Loucy (cell line): ENCODE measurements at regions not wholly inside any gene's neighbourhood (a gene's known extent, or its start where the extent isn't known, plus 50 kb on each side); places are given as distances from the start of the nearest gene placed in this dataset.

Experiments used
- H2AFZ ChIP-seq: fragments of 200-600 bp; sonication (generic); 2 replicates; pipeline ENCODE4 v1.6.0; 2016; ENCODE audit warnings: antibody characterized with exemption, mild to moderate bottlenecking, low read length, moderate library complexity
- H3F3A ChIP-seq: fragments of 200-600 bp; 2 replicates; pipeline ENCODE4 v1.6.0; 2016; ENCODE audit warnings: antibody characterized with exemption, low read depth, mild to moderate bottlenecking
- H3K27me3 ChIP-seq: fragments of 200-600 bp; sonication (generic); 2 replicates; pipeline ENCODE4 v1.6.1; 2014; ENCODE audit warnings: low read length, mild to moderate bottlenecking; ENCODE audit not compliant: insufficient read depth, poor library complexity, severe bottlenecking
- H3K36me3 ChIP-seq: fragments of 200-600 bp; sonication (generic); 2 replicates; pipeline ENCODE4 v1.6.1; 2016; ENCODE audit warnings: low read length; ENCODE audit not compliant: insufficient read depth
- H3K4me1 ChIP-seq: fragments of 200-600 bp; sonication (generic); 2 replicates; pipeline ENCODE4 v1.5.1; 2014; ENCODE audit warnings: low read length, mild to moderate bottlenecking; ENCODE audit not compliant: insufficient read depth, poor library complexity, severe bottlenecking
- H3K4me2 ChIP-seq: fragments of 200-600 bp; sonication (generic); 2 replicates; pipeline ENCODE4 v1.6.0; 2014; ENCODE audit warnings: antibody characterized with exemption, low read length, low read depth, mild to moderate bottlenecking; ENCODE audit not compliant: poor library complexity, severe bottlenecking
- H3K4me3 ChIP-seq: fragments of 200-600 bp; sonication (generic); 2 replicates; pipeline ENCODE4 v1.5.1; 2014; ENCODE audit warnings: low read length, mild to moderate bottlenecking, mixed read lengths; ENCODE audit not compliant: poor library complexity, severe bottlenecking
- H3K79me2 ChIP-seq: fragments of 200-600 bp; sonication (generic); 2 replicates; pipeline ENCODE4 v1.6.1; 2014; ENCODE audit warnings: low read length; ENCODE audit not compliant: insufficient read depth
- H3K9ac ChIP-seq: fragments of 200-600 bp; sonication (generic); 2 replicates; pipeline ENCODE4 v1.6.0; 2014; ENCODE audit warnings: mild to moderate bottlenecking, low read depth, low read length, moderate library complexity; ENCODE audit not compliant: poor library complexity, severe bottlenecking
- H3K9me2 ChIP-seq: fragments of 200-600 bp; sonication (generic); replicated peaks from 2 replicates; pipeline ENCODE4 v1.6.1; 2016; ENCODE audit warnings: low read depth, low read length, mixed read lengths
- H3K9me3 ChIP-seq: fragments of 200-600 bp; sonication (generic); 2 replicates; pipeline ENCODE4 v1.6.1; 2014; ENCODE audit warnings: mild to moderate bottlenecking, antibody characterized with exemption, low read length, low read depth; ENCODE audit not compliant: insufficient read depth
- H4K20me1 ChIP-seq: fragments of 200-600 bp; sonication (generic); 2 replicates; pipeline ENCODE4 v1.6.0; 2014; ENCODE audit warnings: antibody characterized with exemption, low read length, mild to moderate bottlenecking; ENCODE audit not compliant: insufficient read depth, poor library complexity, severe bottlenecking
- CTCF ChIP-seq: fragments of 200-600 bp; sonication (generic); conservative IDR thresholded peaks from 2 replicates; pipeline ENCODE4 v1.5.1; 2014; ENCODE audit warnings: mild to moderate bottlenecking, antibody characterized with exemption, low read length
- EZH2phosphoT487 ChIP-seq: fragments of 200-600 bp; IDR thresholded peaks from 2 replicates; pipeline ENCODE4 v1.6.1; 2018; ENCODE audit warnings: antibody characterized with exemption, mild to moderate bottlenecking, moderate library complexity, borderline replicate concordance

- no peaks in the 10 kb centered on the region for H3K4me1 ChIP-seq
- H3K36me3 ChIP-seq: no peaks in the 10 kb centered on the region
- no peaks in the 10 kb centered on the region for H3K9me2 ChIP-seq
- no peak overlapping the region for H3K9ac ChIP-seq
- no peaks in the 10 kb centered on the region for H3K9me3 ChIP-seq
- H3K27me3 ChIP-seq: no peaks in the 10 kb centered on the region
- no peak overlapping the region for H3K4me2 ChIP-seq
- no peak overlapping the region for H2AFZ ChIP-seq
- H3K79me2 ChIP-seq: no peaks in the 10 kb centered on the region
- H4K20me1 ChIP-seq: no peaks in the 10 kb centered on the region
- no peaks in the 10 kb centered on the region for H3F3A ChIP-seq
- TF ChIP-seq CTCF: no peak
- no peak for TF ChIP-seq EZH2phosphoT487
- H3K4me3 ChIP-seq: no peak overlapping the region
Measured at GRCh38 chr6:10073341-10073740, 341.5 kb downstream of the TFAP2A start.

GRCh38 chr6:10071631-10072220 is 343.1 kb downstream of the TFAP2A start:
- no peak overlapping the region for H3K4me2 ChIP-seq
- H2AFZ ChIP-seq: no peak overlapping the region
- H3K4me3 ChIP-seq: no peak overlapping the region
- H3F3A ChIP-seq: no peaks in the 10 kb centered on the region
- TF ChIP-seq EZH2phosphoT487 (no peak), CTCF (no peak)
- no peaks in the 10 kb centered on the region for H3K9me3 ChIP-seq
- no peaks in the 10 kb centered on the region for H3K4me1 ChIP-seq
- no peaks in the 10 kb centered on the region for H3K9me2 ChIP-seq
- no peaks in the 10 kb centered on the region for H3K79me2 ChIP-seq
- no peaks in the 10 kb centered on the region for H3K27me3 ChIP-seq
- no peaks in the 10 kb centered on the region for H4K20me1 ChIP-seq
- no peaks in the 10 kb centered on the region for H3K36me3 ChIP-seq
- H3K9ac ChIP-seq: no peak overlapping the region

- Histone ChIP-seq H3K27me3 (no peaks in the 10 kb centered on the region), H3K4me1 (no peaks in the 10 kb centered on the region), H3K79me2 (no peaks in the 10 kb centered on the region), H3K9ac (no peak overlapping the region), H3F3A (no peaks in the 10 kb centered on the region), H4K20me1 (no peaks in the 10 kb centered on the region), H3K4me3 (no peak overlapping the region), H3K36me3 (no peaks in the 10 kb centered on the region), H3K9me3 (no peaks in the 10 kb centered on the region), H3K9me2 (no peaks in the 10 kb centered on the region), H2AFZ (no peak overlapping the region), H3K4me2 (no peak overlapping the region)
- TF ChIP-seq EZH2phosphoT487 (no peak), CTCF (no peak)
Measured at GRCh38 chr6:10060004-10060403, 354.9 kb downstream of the TFAP2A start.
